GM12892 (cell line): ENCODE measurements at regions not wholly inside any gene's neighbourhood (a gene's known extent, or its start where the extent isn't known, plus 50 kb on each side); places are given as distances from the start of the nearest gene placed in this dataset.

Experiments
- DNase-seq: peaks from one replicate; pipeline ENCODE4 v3.0.0; 2011; ENCODE audit not compliant: insufficient read length
- FAIRE-seq: peaks from 2 replicates; lab custom pipeline; 2011; peaks lifted over from hg19 to GRCh38; lab: Jason Lieb, UNC
- POLR2A ChIP-seq: IDR thresholded peaks from 2 replicates; pipeline ENCODE4 v1.6.1; 2011; ENCODE audit warnings: low read depth, low read length, control low read depth
- POLR2AphosphoS5 ChIP-seq: IDR thresholded peaks from 2 replicates; pipeline ENCODE4 v1.6.1; 2011; ENCODE audit warnings: low read depth, low read length, control low read depth
- TAF1 ChIP-seq: IDR thresholded peaks from 2 replicates; pipeline ENCODE4 v1.6.1; 2011; ENCODE audit warnings: low read depth, mild to moderate bottlenecking, control low read depth, low read length, borderline replicate concordance

GRCh38 chr14:97441740-97442362 is 644.7 kb downstream of the VRK1 start:
- no peak for FAIRE-seq
- TF ChIP-seq TAF1, result no peak
- no peak for TF ChIP-seq POLR2AphosphoS5
- no peak for TF ChIP-seq POLR2A
- no peak for DNase-seq

DNA sequence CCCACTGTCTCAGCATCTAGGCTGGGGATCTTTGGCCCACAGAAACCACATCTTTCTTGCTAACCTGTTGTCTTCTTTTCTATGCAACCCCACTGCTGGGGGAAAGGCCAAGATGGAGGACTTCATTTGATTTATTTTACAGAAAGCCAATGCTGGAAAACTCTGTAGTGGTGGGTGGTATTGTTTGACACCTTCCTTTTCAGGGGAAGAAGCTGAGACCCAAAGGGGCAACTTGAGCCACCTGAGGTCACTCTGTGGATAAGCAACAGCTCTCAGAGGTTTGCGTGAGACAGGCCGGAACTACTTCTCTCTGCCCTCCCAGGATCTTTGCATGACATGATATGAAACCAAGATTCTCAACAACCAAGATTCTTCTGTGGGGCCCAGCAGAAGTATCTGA is 645.2 kb downstream of the VRK1 start:
- no peak for TF ChIP-seq TAF1
- no peak for TF ChIP-seq POLR2AphosphoS5
- no peak for TF ChIP-seq POLR2A
- FAIRE-seq (no peak), DNase-seq (no peak)

GRCh38 chr14:97443412-97443811 is 646.2 kb downstream of the VRK1 start:
- TF ChIP-seq POLR2AphosphoS5 (no peak), POLR2A (no peak), TAF1 (no peak)
- DNase-seq (no peak), FAIRE-seq (no peak)

- FAIRE-seq, result no peak
- TF ChIP-seq POLR2A (no peak), TAF1 (no peak), POLR2AphosphoS5 (no peak)
- DNase-seq, result no peak
These were observed 647.1 kb downstream of the VRK1 start for GRCh38 chr14:97444248-97444647.

DNA sequence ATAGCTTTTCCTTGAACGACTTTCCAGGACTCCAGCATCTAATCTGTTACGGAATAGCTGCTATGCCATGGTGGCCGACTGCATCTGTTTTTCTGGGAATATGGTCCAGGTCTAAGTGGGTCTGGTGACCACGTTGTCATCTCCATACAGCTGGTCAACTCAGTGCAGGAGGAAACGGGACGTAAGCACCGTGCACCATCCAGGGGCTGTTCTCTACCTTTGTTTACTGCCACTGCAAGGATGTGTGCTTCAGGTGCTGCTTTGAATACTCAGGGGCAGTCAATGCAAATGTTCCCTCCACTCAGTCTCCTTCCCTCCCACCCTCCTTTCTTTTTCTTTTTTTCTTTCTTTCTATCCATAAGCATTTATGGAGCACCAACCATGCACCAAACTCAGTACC is 648.2 kb downstream of the VRK1 start:
- DNase-seq, result no peak
- no peak for FAIRE-seq
- TF ChIP-seq POLR2AphosphoS5, result no peak

DNA sequence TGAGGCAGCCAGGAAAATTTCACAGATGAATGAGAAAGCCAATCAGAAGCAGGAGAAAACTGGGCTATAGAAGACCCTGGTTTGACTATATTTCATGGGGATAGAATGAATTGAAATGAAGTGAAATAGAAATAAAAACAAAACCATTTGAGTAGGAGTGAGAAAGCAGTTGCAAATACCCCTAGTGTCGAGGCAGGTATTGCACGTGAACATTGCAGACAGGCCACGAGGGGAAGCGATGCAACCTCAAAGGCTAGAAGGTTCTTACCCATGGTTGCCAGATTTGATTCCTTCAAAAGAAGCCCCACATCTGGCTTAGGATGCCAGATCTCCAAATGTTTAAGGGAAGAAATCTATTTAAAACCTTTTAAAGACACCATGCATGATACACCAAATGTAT is 648.9 kb downstream of the VRK1 start:
- FAIRE-seq, result no peak
- TF ChIP-seq POLR2AphosphoS5, result no peak
- TF ChIP-seq TAF1, result no peak
- TF ChIP-seq POLR2A, result no peak
- no peak for DNase-seq

- TF ChIP-seq POLR2A (no peak), TAF1 (no peak), POLR2AphosphoS5 (no peak)
- DNase-seq, result no peak
- FAIRE-seq, result no peak
These were observed 655.1 kb downstream of the VRK1 start for GRCh38 chr14:97452314-97452713.

DNA sequence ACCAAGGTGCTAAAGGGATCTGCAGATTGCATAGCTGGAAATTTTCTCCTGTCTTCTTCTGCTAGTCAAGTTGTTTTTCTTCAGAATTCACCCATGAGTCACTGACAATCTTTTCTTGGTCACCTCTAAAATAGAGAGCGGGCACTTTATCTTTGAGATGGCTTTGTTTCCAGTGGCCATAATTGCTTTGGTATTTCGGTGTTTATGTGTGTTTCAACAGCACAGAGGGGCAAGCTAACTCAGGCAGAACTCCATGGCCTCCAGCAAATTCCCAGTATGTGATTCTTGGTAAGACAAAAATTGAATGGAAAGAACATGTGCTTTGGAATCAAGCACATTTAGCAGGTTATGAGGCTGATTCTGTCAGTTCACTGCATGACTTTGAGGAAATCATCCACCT is 656.8 kb downstream of the VRK1 start:
- DNase-seq (no peak), FAIRE-seq (no peak)
- TF ChIP-seq POLR2A, result no peak
- no peak for TF ChIP-seq TAF1
- no peak for TF ChIP-seq POLR2AphosphoS5

GRCh38 chr14:97456462-97456861 is 659.3 kb downstream of the VRK1 start:
- no peak for FAIRE-seq
- DNase-seq, result no peak
- TF ChIP-seq POLR2A (no peak), POLR2AphosphoS5 (no peak), TAF1 (no peak)

DNA sequence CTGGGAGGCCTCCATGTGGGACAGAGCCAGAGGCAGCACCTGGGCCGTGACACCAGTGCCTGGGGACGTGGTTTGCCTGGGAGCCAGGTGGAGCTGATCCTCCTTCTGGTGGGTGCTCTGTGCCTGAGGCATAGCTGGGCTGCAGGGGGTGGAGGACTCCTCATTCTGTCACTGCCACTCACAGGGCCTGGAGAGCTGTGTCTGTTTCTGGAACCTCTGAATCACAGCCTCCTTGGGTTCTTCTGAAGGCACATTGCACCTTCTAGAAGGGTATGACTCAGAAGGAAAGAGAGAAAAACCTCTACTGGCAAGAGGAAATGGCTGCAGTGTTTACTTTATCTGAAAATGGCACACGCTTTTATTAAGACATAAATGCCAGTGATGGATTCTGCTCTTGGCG is 659.8 kb downstream of the VRK1 start:
- no peak for DNase-seq

DNA sequence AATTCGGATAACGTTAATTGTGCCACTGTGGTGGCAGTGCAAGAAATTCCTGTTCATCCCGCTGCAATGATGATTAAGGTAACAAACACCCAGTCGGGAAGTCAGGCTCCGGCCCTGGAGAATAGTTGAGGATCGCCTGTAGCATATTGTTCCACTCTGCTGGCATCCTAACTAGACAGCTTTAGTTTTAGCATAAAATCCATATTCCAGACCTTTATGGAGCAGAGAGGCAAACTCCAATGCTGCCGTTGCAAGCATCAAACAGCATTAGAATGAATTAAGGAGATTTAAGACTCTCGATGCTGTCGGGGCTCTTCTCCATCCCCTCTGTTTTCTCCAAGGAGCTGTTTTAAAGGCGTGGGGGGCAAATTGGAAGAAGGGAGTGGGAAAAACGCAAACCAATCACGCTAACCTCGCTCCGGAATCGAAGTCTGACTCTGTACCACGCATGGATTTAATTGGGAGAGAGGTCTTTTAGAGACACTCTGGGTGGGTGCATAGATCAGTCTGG is 660.4 kb downstream of the VRK1 start:
- FAIRE-seq, result no peak
- TF ChIP-seq POLR2A (no peak), POLR2AphosphoS5 (no peak), TAF1 (no peak)
- DNase-seq, result no peak

More for the DNA sequence above, 659.8 kb downstream of the VRK1 start:
- no peak for FAIRE-seq
- TF ChIP-seq POLR2A (no peak), POLR2AphosphoS5 (no peak), TAF1 (no peak)

DNA sequence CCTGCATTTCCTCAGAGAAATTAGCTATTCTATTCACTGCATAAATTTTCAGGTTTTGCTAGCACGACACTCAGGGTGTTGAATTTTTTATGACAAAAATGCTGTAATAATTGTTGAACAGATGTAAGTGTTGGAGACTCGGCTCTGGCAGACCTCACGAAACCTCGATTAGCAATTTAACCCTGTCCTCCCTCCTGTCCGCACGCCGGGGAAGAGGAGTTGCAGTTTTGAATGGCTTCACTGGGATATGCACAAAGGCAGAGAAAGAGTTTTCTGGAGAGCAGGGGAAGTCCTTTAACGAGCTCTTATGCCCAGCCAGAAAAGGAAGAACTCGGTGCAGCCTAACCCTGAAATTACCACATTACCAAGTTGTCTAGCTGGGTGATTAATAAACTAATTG is 661.1 kb downstream of the VRK1 start:
- FAIRE-seq (no peak), DNase-seq (no peak)
- TF ChIP-seq TAF1, result no peak
